ENCODE measurements at regions not wholly inside any gene's neighbourhood (a gene's known extent, or its start where the extent isn't known, plus 50 kb on each side); places are given as distances from the start of the nearest gene placed in this dataset.

GRCh38 chr2:41851554-41851953 lies 196.3 kb upstream of the PKDCC start:
- Histone ChIP-seq H3K4me3 (no peak overlapping the region), H4K20me1 (no peaks in the 10 kb centered on the region), H3K9ac (no peak overlapping the region), H3K36me3 (no peaks in the 10 kb centered on the region), H3K9me3 (no peaks in the 10 kb centered on the region), H3K4me1 (no peaks in the 10 kb centered on the region), H3K27ac (no peak overlapping the region), H3K4me2 (no peak overlapping the region), H3K27me3 (no peaks in the 10 kb centered on the region)
- no peak for TF ChIP-seq Cebpa-rat (IDR thresholded peaks at IDR 0.05)

GRCh38 chr2:41853427-41854191 lies 194.2 kb upstream of the PKDCC start:
- H3K4me2 ChIP-seq: no peak overlapping the region
- no peaks in the 10 kb centered on the region for H4K20me1 ChIP-seq
- H3K27ac ChIP-seq: no peak overlapping the region
- no peak for TF ChIP-seq Cebpa-rat (IDR thresholded peaks at IDR 0.05)
- no peak overlapping the region for H3K4me3 ChIP-seq
- H3K9ac ChIP-seq: no peak overlapping the region
- H3K9me3 ChIP-seq: no peaks in the 10 kb centered on the region
- no peaks in the 10 kb centered on the region for H3K4me1 ChIP-seq
- no peaks in the 10 kb centered on the region for H3K27me3 ChIP-seq
- H3K36me3 ChIP-seq: no peaks in the 10 kb centered on the region

- H3K27ac ChIP-seq: no peak overlapping the region
- TF ChIP-seq Cebpa-rat (IDR thresholded peaks at IDR 0.05): no peak
Observed at GRCh38 chr2:41854227-41854626, 193.6 kb upstream of the PKDCC start.

GRCh38 chr2:41856946-41857345 lies 190.9 kb upstream of the PKDCC start:
- H3K27ac ChIP-seq: no peak overlapping the region
- H3K36me3 ChIP-seq: no peaks in the 10 kb centered on the region
- H4K20me1 ChIP-seq: no peaks in the 10 kb centered on the region
- no peak overlapping the region for H3K4me2 ChIP-seq
- no peak overlapping the region for H3K9ac ChIP-seq
- H3K27me3 ChIP-seq: no peaks in the 10 kb centered on the region
- H3K9me3 ChIP-seq: no peaks in the 10 kb centered on the region
- TF ChIP-seq Cebpa-rat (IDR thresholded peaks at IDR 0.05): no peak
- H3K4me3 ChIP-seq: no peak overlapping the region
- no peaks in the 10 kb centered on the region for H3K4me1 ChIP-seq

More at GRCh38 chr2:41854227-41854626, 193.6 kb upstream of the PKDCC start:
- no peaks in the 10 kb centered on the region for H3K9me3 ChIP-seq
- H3K4me3 ChIP-seq: no peak overlapping the region
- H3K4me2 ChIP-seq: no peak overlapping the region
- H3K27me3 ChIP-seq: no peaks in the 10 kb centered on the region
- H4K20me1 ChIP-seq: no peaks in the 10 kb centered on the region
- H3K4me1 ChIP-seq: no peaks in the 10 kb centered on the region
- no peaks in the 10 kb centered on the region for H3K36me3 ChIP-seq
- no peak overlapping the region for H3K9ac ChIP-seq

- no peak for TF ChIP-seq Cebpa-rat (IDR thresholded peaks at IDR 0.05)
- H3K27ac ChIP-seq: no peak overlapping the region
- H3K27me3 ChIP-seq: no peaks in the 10 kb centered on the region
- no peak overlapping the region for H3K4me2 ChIP-seq
- no peak overlapping the region for H3K4me3 ChIP-seq
- no peak overlapping the region for H3K9ac ChIP-seq
- no peaks in the 10 kb centered on the region for H3K36me3 ChIP-seq
- H4K20me1 ChIP-seq: no peaks in the 10 kb centered on the region
- no peaks in the 10 kb centered on the region for H3K4me1 ChIP-seq
- no peaks in the 10 kb centered on the region for H3K9me3 ChIP-seq
Observed at GRCh38 chr2:41859615-41860514, 188.0 kb upstream of the PKDCC start.

GRCh38 chr2:41863062-41863461 lies 184.8 kb upstream of the PKDCC start:
- no peak overlapping the region for H3K27ac ChIP-seq
- H3K4me2 ChIP-seq: no peak overlapping the region
- no peaks in the 10 kb centered on the region for H3K4me1 ChIP-seq
- H4K20me1 ChIP-seq: no peaks in the 10 kb centered on the region
- no peak overlapping the region for H3K4me3 ChIP-seq
- H3K36me3 ChIP-seq: no peaks in the 10 kb centered on the region
- no peak for TF ChIP-seq Cebpa-rat (IDR thresholded peaks at IDR 0.05)
- no peaks in the 10 kb centered on the region for H3K9me3 ChIP-seq
- H3K27me3 ChIP-seq: no peaks in the 10 kb centered on the region
- no peak overlapping the region for H3K9ac ChIP-seq

- Histone ChIP-seq H3K9ac (no peak overlapping the region), H3K36me3 (no peaks in the 10 kb centered on the region), H3K9me3 (no peaks in the 10 kb centered on the region), H3K27ac (no peak overlapping the region), H3K27me3 (no peaks in the 10 kb centered on the region), H3K4me2 (no peak overlapping the region), H3K4me1 (peaks cover 5% of the 10 kb centered on the region), H4K20me1 (no peaks in the 10 kb centered on the region), H3K4me3 (no peak overlapping the region)
- no peak for TF ChIP-seq Cebpa-rat (IDR thresholded peaks at IDR 0.05)
Observed at GRCh38 chr2:41865263-41865662, 182.6 kb upstream of the PKDCC start.

GRCh38 chr2:41867553-41867952 lies 180.3 kb upstream of the PKDCC start:
- no peaks in the 10 kb centered on the region for H3K36me3 ChIP-seq
- no peak overlapping the region for H3K4me3 ChIP-seq
- no peak overlapping the region for H3K4me2 ChIP-seq
- no peak for TF ChIP-seq Cebpa-rat (IDR thresholded peaks at IDR 0.05)
- no peaks in the 10 kb centered on the region for H3K27me3 ChIP-seq
- H3K9me3 ChIP-seq: no peaks in the 10 kb centered on the region
- peaks cover 28% of the 10 kb centered on the region for H3K4me1 ChIP-seq
- H3K27ac ChIP-seq: no peak overlapping the region
- H3K9ac ChIP-seq: no peak overlapping the region
- H4K20me1 ChIP-seq: no peaks in the 10 kb centered on the region

GRCh38 chr2:41869542-41870264 lies 178.1 kb upstream of the PKDCC start:
- H3K36me3 ChIP-seq: no peaks in the 10 kb centered on the region
- H3K9me3 ChIP-seq: no peaks in the 10 kb centered on the region
- TF ChIP-seq Cebpa-rat (IDR thresholded peaks at IDR 0.05): no peak
- peaks cover 43% of the 10 kb centered on the region for H3K4me1 ChIP-seq
- no peaks in the 10 kb centered on the region for H4K20me1 ChIP-seq
- H3K27me3 ChIP-seq: no peaks in the 10 kb centered on the region
- peak overlapping the region; percentile 45 for H3K4me2 ChIP-seq
- no peak overlapping the region for H3K27ac ChIP-seq
- H3K4me3 ChIP-seq: no peak overlapping the region
- no peak overlapping the region for H3K9ac ChIP-seq

GRCh38 chr2:41870265-41870585 lies 177.6 kb upstream of the PKDCC start:
- Histone ChIP-seq H3K27ac (no peak overlapping the region), H3K36me3 (no peaks in the 10 kb centered on the region), H3K9me3 (no peaks in the 10 kb centered on the region), H3K4me1 (peaks cover 43% of the 10 kb centered on the region), H3K9ac (no peak overlapping the region), H3K4me2 (peak overlapping the region; percentile 45), H3K27me3 (no peaks in the 10 kb centered on the region), H3K4me3 (no peak overlapping the region), H4K20me1 (no peaks in the 10 kb centered on the region)
- TF ChIP-seq Cebpa-rat (IDR thresholded peaks at IDR 0.05): no peak
